Esophagus squamous epithelium (tissue), 4 donors: ENCODE measurements at regions not wholly inside any gene's neighbourhood (a gene's known extent, or its start where the extent isn't known, plus 50 kb on each side); places are given as distances from the start of the nearest gene placed in this dataset.

Experiments used
- CTCF ChIP-seq, 6 experiments: fragments of 450-650 bp in 4 of 6; fragments of 200-600 bp in 2 of 6; sonication (generic) in 2 of 6; IDR thresholded peaks; one replicate each; pipeline ENCODE4 v1.5.1; 2016 to 2019; ENCODE audit warnings: antibody characterized with exemption in 6 of 6, mild to moderate bottlenecking in 4 of 6, moderate library complexity in 4 of 6
- POLR2A ChIP-seq, 4 donors: fragments of 450-650 bp; IDR thresholded peaks; one replicate each; pipeline ENCODE4 v1.6.1; 2017; ENCODE audit warnings: antibody characterized with exemption in 4 of 4, mild to moderate bottlenecking in 4 of 4, moderate library complexity in 3 of 4

- TF ChIP-seq CTCF (IDR thresholded peaks at IDR 0.05) (no peak), POLR2A (IDR thresholded peaks at IDR 0.05) (no peak)
Measured at GRCh38 chr7:28360739-28361138, 51.6 kb upstream of the CREB5 start.
